GM21423 (cell line): ENCODE measurements at regions not wholly inside any gene's neighbourhood (a gene's known extent, or its start where the extent isn't known, plus 50 kb on each side); places are given as distances from the start of the nearest gene placed in this dataset.
"Not testable (repeated sequence)": the region's sequence is repeated elsewhere in the genome, so short reads cannot be mapped to it uniquely, and the experiment has no call there.

Source experiments
- ATAC-seq: cut with Tn5 transposase; IDR thresholded peaks from one replicate; pipeline ENCODE4 v1.9.1; 2021; ENCODE audit warnings: mild to moderate bottlenecking, moderate library complexity; ENCODE audit not compliant: unreplicated experiment

DNA sequence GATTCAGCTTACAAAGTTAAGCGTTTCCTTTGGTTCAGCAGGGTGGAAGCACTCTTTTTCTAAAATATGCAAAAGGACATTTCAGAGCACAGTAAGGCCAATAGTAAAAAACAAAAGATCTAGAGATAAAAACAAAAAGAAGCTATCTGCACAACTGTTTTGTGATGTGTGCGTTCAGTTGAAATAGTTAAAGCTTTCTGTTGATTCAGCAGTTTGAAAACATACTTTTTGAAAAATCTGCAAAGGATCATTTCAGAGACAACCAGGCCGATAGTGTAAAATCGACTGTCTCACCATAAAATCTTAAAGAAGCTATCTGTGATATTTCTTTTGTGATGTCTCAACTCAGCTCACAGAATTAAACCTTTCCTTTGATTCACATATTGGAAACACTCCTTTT, 300.0 kb upstream of the ALG10B start:
- no peak for ATAC-seq

- ATAC-seq: no peak
Observed at GRCh38 chr12:38025916-38026315, 290.7 kb upstream of the ALG10B start.

- no peak for ATAC-seq
Observed at GRCh38 chr12:38053113-38053512, 263.5 kb upstream of the ALG10B start.

GRCh38 chr12:38053655-38054464, 262.7 kb upstream of the ALG10B start:
- no peak for ATAC-seq

- ATAC-seq: no peak
Observed at GRCh38 chr12:38056701-38057689, 259.6 kb upstream of the ALG10B start.

DNA sequence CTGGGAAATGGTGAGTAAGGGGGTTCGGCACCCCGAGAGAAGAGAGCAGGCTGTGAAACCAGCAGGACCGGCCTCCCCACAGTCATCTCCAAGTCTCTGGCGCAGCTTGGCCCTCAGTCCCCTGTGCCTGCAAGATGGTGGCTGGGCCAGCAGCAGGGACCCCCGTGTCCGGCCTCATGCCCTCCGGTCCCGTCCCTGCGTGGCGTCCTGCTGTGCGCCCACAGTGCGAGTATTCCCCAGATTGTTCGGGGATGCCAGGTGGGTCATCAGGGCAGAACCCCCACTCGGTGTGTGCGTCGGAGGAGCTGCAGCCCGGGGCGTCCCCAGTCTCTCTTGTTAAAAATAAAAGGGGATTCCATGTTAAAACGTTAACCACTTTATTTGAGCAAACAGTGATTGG, 216.9 kb upstream of the ALG10B start:
- ATAC-seq: no peak

DNA sequence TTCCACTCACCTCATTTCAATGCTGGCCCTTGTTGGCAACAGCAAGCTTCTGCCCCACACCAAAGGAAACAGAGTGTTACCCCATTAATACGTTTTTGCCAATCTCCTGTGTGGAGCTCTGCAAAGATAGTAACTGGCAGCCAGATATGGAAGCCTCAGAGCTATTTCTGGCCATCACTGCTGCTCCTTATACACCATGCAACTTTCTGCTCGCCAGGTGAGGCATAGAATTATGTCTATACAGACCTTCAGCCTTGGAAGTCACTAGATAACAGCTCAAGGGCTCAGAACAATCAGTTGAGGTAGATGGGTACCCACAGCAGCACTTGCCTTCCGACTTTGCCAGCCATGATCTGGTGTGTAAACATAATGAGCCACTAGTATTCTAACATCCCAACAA, 214.8 kb upstream of the ALG10B start:
- ATAC-seq: no peak

GRCh38 chr12:38102197-38102596, 214.4 kb upstream of the ALG10B start:
- ATAC-seq: no peak

GRCh38 chr12:38110026-38110699, 206.4 kb upstream of the ALG10B start:
- no peak for ATAC-seq

DNA sequence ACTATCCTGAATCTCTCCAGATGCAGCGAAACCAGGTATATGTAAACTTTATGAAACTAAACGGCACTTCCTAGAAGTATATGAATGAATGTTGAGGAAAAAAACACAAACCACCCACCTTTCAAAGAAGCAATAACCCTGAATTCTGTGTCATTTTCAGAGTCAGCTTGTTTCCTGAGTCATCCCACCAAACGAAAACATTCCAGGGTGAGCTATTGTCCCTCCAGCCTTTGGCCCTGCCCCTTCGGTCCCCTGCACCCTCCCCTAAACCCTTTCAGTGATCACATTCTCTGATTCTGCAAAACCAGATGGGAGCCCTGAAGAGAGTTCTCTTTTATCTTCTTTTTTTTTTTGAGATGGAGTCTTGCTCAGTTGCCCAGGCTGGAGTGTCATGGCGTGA, 202.6 kb upstream of the ALG10B start:
- no peak for ATAC-seq

- ATAC-seq: no peak
Observed at GRCh38 chr12:38116968-38117367, 199.6 kb upstream of the ALG10B start.

DNA sequence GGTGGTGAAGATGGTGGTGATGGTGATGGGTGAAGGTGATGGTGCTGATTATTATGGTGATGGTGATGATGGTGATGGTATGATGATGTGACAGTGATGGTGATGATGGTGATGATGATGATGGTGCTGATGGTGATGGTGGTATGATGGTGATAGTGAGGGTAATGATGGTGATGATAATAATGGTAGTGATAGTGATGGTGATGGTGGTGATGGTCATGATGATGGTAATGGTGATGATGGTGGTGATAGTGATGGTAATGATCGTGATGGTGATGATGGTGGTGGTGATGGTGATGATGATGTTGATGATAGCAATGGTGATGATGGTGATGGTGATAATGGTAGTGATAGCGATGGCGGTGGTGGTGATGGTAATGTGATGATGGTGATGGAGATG, 197.9 kb upstream of the ALG10B start:
- no peak for ATAC-seq

DNA sequence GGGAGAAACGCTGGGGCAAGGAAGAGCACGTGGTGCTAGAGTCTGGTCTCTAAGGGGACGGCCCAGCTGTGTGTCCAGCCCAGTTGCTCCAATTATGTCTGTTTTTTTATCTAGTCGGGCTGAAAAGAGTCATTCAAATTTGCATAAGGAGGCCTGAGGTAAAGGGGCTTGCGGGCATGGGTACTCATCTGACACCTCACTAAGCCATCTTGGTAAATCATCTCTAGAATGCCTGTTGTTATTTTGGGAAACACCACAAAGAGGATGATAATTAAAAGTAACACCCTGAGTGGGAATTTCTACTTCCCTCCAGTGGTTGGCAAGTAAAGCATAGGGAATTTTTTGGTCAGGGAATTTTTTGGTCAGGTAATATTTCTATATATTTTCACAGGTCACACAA, 196.1 kb upstream of the ALG10B start:
- no peak for ATAC-seq

- not testable (repeated sequence) for ATAC-seq
Observed at GRCh38 chr12:38123028-38123427, 193.5 kb upstream of the ALG10B start.

GRCh38 chr12:38123566-38124246, 192.9 kb upstream of the ALG10B start:
- ATAC-seq: no peak

- ATAC-seq: no peak
Observed at GRCh38 chr12:38124247-38125012, 192.1 kb upstream of the ALG10B start.

DNA sequence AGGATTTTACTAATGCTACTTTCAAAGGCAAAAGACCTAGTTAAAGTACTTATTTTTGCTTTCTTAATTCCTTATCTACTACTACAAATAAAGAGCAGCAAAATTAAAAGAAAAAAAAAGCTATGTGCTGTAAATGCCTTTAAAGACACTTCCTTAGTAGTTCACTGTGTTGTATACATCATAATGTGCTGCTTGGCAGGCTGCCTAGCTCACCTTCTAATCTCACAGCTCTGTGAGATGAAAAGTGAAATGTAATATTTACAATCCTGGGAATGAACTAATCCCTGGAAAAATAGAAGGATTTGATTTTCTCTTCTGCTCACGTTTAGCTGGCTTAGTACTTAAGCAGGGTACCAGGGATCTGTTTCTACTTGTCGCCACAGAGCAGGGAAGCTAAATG, 184.4 kb upstream of the ALG10B start:
- ATAC-seq: no peak

DNA sequence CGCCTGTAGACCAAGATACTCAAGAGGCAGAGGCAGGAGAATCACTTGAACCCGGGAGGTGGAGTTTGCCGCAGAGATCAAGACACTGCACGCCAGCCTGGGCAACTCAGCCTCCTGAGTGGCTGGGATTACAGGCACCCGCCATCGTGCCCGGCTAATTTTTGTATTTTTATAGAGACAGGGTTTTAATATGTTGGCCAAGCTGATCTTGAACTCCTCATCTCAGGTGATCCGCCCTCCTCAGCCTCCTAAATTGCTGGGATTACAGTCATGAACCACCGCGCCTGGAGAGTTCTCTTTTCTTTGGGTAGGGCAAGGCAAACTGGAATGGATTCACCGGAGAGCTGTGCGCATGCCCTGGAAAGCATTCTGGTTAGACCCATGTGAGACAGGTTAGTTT, 179.3 kb upstream of the ALG10B start:
- ATAC-seq: no peak

DNA sequence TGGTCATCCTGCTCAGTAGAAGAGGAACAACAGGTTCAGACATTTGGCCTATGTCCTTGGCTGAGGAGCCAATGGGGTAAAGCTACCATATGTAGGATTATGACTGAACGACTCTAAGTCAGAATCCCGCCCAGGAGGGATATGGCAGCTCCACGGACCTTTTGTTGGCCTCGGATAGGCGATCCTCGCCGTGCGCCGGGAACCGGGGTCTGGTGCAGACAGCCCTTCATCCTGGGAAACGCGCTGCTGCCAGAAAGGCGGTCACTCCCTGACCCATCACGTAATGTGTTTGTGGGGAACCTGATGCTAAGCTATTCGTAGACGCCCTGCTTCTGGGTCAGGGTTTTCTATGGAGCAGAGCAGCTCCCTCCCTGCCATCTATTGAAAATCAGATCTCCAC, 178.9 kb upstream of the ALG10B start:
- ATAC-seq: no peak
